Parathyroid adenoma (tissue), 2 donors: ENCODE measurements at regions not wholly inside any gene's neighbourhood (a gene's known extent, or its start where the extent isn't known, plus 50 kb on each side); places are given as distances from the start of the nearest gene placed in this dataset.

Experiments used
- H2AFZ ChIP-seq: fragments of 300-600 bp; sonication (generic); one replicate; pipeline ENCODE4 v1.7.0; 2017; ENCODE audit warnings: antibody characterized with exemption, mild to moderate bottlenecking
- H3K27ac ChIP-seq: fragments of 300-600 bp; sonication (generic); one replicate; pipeline ENCODE4 v1.7.0; 2017
- H3K27me3 ChIP-seq: fragments of 300-600 bp; sonication (generic); one replicate; pipeline ENCODE4 v1.7.0; 2017; ENCODE audit warnings: low read length; ENCODE audit not compliant: control insufficient read depth, insufficient read depth
- H3K36me3 ChIP-seq: fragments of 300-600 bp; sonication (generic); one replicate; pipeline ENCODE4 v1.7.0; 2017; ENCODE audit warnings: low read length; ENCODE audit not compliant: control insufficient read depth, insufficient read depth
- H3K4me1 ChIP-seq: fragments of 300-600 bp; sonication (generic); one replicate; pipeline ENCODE4 v1.7.0; 2017; ENCODE audit warnings: control low read depth
- H3K4me2 ChIP-seq: fragments of 300-600 bp; sonication (generic); one replicate; pipeline ENCODE4 v1.7.0; 2017; ENCODE audit warnings: low read length
- H3K4me3 ChIP-seq: fragments of 300-600 bp; sonication (generic); one replicate; pipeline ENCODE4 v1.7.0; 2017; ENCODE audit warnings: low read depth, low read length
- H3K79me2 ChIP-seq: fragments of 300-600 bp; sonication (generic); one replicate; pipeline ENCODE4 v1.7.0; 2017; ENCODE audit warnings: control low read depth
- H3K9ac ChIP-seq: fragments of 300-600 bp; sonication (generic); one replicate; pipeline ENCODE4 v1.7.0; 2017; ENCODE audit warnings: mild to moderate bottlenecking
- H3K9me3 ChIP-seq: fragments of 300-600 bp; sonication (generic); one replicate; pipeline ENCODE4 v1.7.0; 2017; ENCODE audit warnings: low read length; ENCODE audit not compliant: control insufficient read depth
- CTCF ChIP-seq: fragments of 300-600 bp; sonication (generic); IDR thresholded peaks from one replicate; pipeline ENCODE4 v1.7.0; 2017; ENCODE audit warnings: antibody characterized with exemption, mild to moderate bottlenecking
- donor health status: primary hyperparathyroidism.

DNA sequence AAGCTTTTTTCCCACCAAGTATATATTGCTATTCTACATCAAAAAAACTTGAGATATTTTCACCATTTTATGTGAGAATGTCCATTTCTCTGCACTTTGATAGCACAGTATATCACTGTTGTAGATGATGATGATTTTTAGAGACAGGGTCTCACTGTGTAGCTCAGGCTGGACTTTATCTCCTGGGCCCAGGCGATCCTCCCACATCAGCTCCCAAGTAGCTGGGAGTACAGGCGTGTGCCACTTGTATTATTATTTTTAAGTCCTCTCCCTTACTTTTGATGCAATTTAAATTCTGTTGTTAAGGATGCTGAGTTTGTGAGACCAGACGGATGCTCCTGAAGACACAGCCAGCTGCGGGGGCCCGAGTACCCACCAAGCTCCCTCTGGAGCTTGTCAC lies 326.8 kb downstream of the QKI start:
- Histone ChIP-seq H2AFZ (no peak overlapping the region), H3K4me1 (peaks cover 9% of the 10 kb centered on the region), H3K27me3 (no peaks in the 10 kb centered on the region), H3K27ac (no peak overlapping the region), H3K9me3 (no peaks in the 10 kb centered on the region), H3K79me2 (no peaks in the 10 kb centered on the region), H3K9ac (no peak overlapping the region), H3K4me3 (no peak overlapping the region), H3K36me3 (no peaks in the 10 kb centered on the region), H3K4me2 (no peak overlapping the region)
- no peak for TF ChIP-seq CTCF

- TF ChIP-seq CTCF, result no peak
- Histone ChIP-seq H3K9me3 (no peaks in the 10 kb centered on the region), H3K4me2 (no peak overlapping the region), H3K4me1 (no peaks in the 10 kb centered on the region), H3K27ac (no peak overlapping the region), H3K4me3 (no peak overlapping the region), H3K9ac (no peak overlapping the region), H3K27me3 (no peaks in the 10 kb centered on the region), H3K79me2 (no peaks in the 10 kb centered on the region), H3K36me3 (no peaks in the 10 kb centered on the region), H2AFZ (no peak overlapping the region)
Observed at GRCh38 chr6:163739966-163740365, 325.4 kb downstream of the QKI start.

GRCh38 chr6:163739408-163739725 lies 324.8 kb downstream of the QKI start:
- Histone ChIP-seq H3K79me2 (no peaks in the 10 kb centered on the region), H3K9me3 (no peaks in the 10 kb centered on the region), H3K27me3 (no peaks in the 10 kb centered on the region), H3K4me3 (no peak overlapping the region), H3K27ac (no peak overlapping the region), H3K9ac (no peak overlapping the region), H3K36me3 (no peaks in the 10 kb centered on the region), H3K4me2 (no peak overlapping the region), H3K4me1 (no peaks in the 10 kb centered on the region), H2AFZ (no peak overlapping the region)
- no peak for TF ChIP-seq CTCF

GRCh38 chr6:163738725-163739407 lies 324.3 kb downstream of the QKI start:
- Histone ChIP-seq H3K79me2 (no peaks in the 10 kb centered on the region), H3K27ac (no peak overlapping the region), H3K4me1 (no peaks in the 10 kb centered on the region), H3K4me2 (no peak overlapping the region), H2AFZ (no peak overlapping the region), H3K4me3 (no peak overlapping the region), H3K27me3 (no peaks in the 10 kb centered on the region), H3K9me3 (no peaks in the 10 kb centered on the region), H3K36me3 (no peaks in the 10 kb centered on the region), H3K9ac (no peak overlapping the region)
- no peak for TF ChIP-seq CTCF

- Histone ChIP-seq H3K9me3 (no peaks in the 10 kb centered on the region), H3K4me3 (no peak overlapping the region), H3K27ac (no peak overlapping the region), H3K9ac (no peak overlapping the region), H2AFZ (no peak overlapping the region), H3K4me1 (no peaks in the 10 kb centered on the region), H3K4me2 (no peak overlapping the region), H3K27me3 (no peaks in the 10 kb centered on the region), H3K36me3 (no peaks in the 10 kb centered on the region), H3K79me2 (no peaks in the 10 kb centered on the region)
- no peak for TF ChIP-seq CTCF
Observed at GRCh38 chr6:163738304-163738703, 323.8 kb downstream of the QKI start.
